ENCODE measurements at regions not wholly inside any gene's neighbourhood (a gene's known extent, or its start where the extent isn't known, plus 50 kb on each side); places are given as distances from the start of the nearest gene placed in this dataset.

GRCh38 chr10:33534416-33534815 lies 199.9 kb upstream of the NRP1 start:
- H3K27ac ChIP-seq = no peak overlapping the region
- H3K27me3 ChIP-seq = no peaks in the 10 kb centered on the region
- no peak for TF ChIP-seq POLR2A (IDR thresholded peaks at IDR 0.05)
- no peak for TF ChIP-seq CTCF (IDR thresholded peaks at IDR 0.05)
- H3K4me3 ChIP-seq = no peak overlapping the region
- WGBS, 4 donors = 83 to 90% (median 87%) methylated on average over 4 of the region's 4 CpGs
- intact Hi-C loops (cut with DNase I) = no loop called here
- H3K4me1 ChIP-seq (replicated peaks in 1 of 2) = no peaks in the 10 kb centered on the region
- DNase-seq = no peak
- H3K9me3 ChIP-seq (replicated peaks in 1 of 3) = no peaks in the 10 kb centered on the region
- no peaks in the 10 kb centered on the region for H3K36me3 ChIP-seq (replicated peaks in 1 of 2)

GRCh38 chr10:33533612-33534011 lies 199.1 kb upstream of the NRP1 start:
- H3K9me3 ChIP-seq (replicated peaks in 1 of 3) = no peaks in the 10 kb centered on the region
- H3K4me1 ChIP-seq (replicated peaks in 1 of 2) = no peaks in the 10 kb centered on the region
- H3K36me3 ChIP-seq (replicated peaks in 1 of 2) = no peaks in the 10 kb centered on the region
- TF ChIP-seq CTCF (IDR thresholded peaks at IDR 0.05) (no peak), POLR2A (IDR thresholded peaks at IDR 0.05) (no peak)
- H3K27ac ChIP-seq = no peak overlapping the region
- H3K4me3 ChIP-seq = no peak overlapping the region
- intact Hi-C loops (cut with DNase I) = no loop called here
- no peak for DNase-seq
- H3K27me3 ChIP-seq = no peaks in the 10 kb centered on the region
- 60 to 81% (median 67%) methylated on average over 5 of the region's 5 CpGs for WGBS, 4 donors

GRCh38 chr10:33532901-33533300 lies 198.4 kb upstream of the NRP1 start:
- WGBS, 4 donors = 82 to 92% (median 90%) methylated on average over 7 of the region's 7 CpGs
- no peaks in the 10 kb centered on the region for H3K27me3 ChIP-seq
- H3K4me3 ChIP-seq = no peak overlapping the region
- DNase-seq = no peak
- H3K36me3 ChIP-seq (replicated peaks in 1 of 2) = no peaks in the 10 kb centered on the region
- no peaks in the 10 kb centered on the region for H3K9me3 ChIP-seq (replicated peaks in 1 of 3)
- no peak for TF ChIP-seq POLR2A (IDR thresholded peaks at IDR 0.05)
- no peak for TF ChIP-seq CTCF (IDR thresholded peaks at IDR 0.05)
- H3K27ac ChIP-seq = no peak overlapping the region
- intact Hi-C loops (cut with DNase I) = no loop called here
- H3K4me1 ChIP-seq (replicated peaks in 1 of 2) = no peaks in the 10 kb centered on the region

GRCh38 chr10:33529234-33529633 lies 194.8 kb upstream of the NRP1 start:
- no peak overlapping the region for H3K4me3 ChIP-seq
- DNase-seq = no peak
- no peaks in the 10 kb centered on the region for H3K4me1 ChIP-seq (replicated peaks in 1 of 2)
- intact Hi-C loops (cut with DNase I) = no loop called here
- no peaks in the 10 kb centered on the region for H3K9me3 ChIP-seq (replicated peaks in 1 of 3)
- TF ChIP-seq POLR2A (IDR thresholded peaks at IDR 0.05) (no peak), CTCF (IDR thresholded peaks at IDR 0.05) (no peak)
- H3K27ac ChIP-seq = no peak overlapping the region
- H3K27me3 ChIP-seq = no peaks in the 10 kb centered on the region
- no peaks in the 10 kb centered on the region for H3K36me3 ChIP-seq (replicated peaks in 1 of 2)

Measured in adrenal gland (tissue), 9 donors.